ENCODE measurements at regions not wholly inside any gene's neighbourhood (a gene's known extent, or its start where the extent isn't known, plus 50 kb on each side); places are given as distances from the start of the nearest gene placed in this dataset.

- TF ChIP-seq MYC (IDR thresholded peaks at IDR 0.05; ENCODE audit: low read depth, low read length), result no peak
- POLR2A ChIA-PET, result no interaction called here
- H3K27ac ChIP-seq (ENCODE audit: insufficient read depth, low read depth, low read length), result no peak overlapping the region
- no peaks in the 10 kb centered on the region for H3K36me3 ChIP-seq (ENCODE audit: control insufficient read depth in 2 of 2, extremely low read depth in 1 of 2, insufficient read depth in 2 of 2, low read length in 2 of 2)
- no peaks in the 10 kb centered on the region for H4K20me1 ChIP-seq (replicated peaks; ENCODE audit: control insufficient read depth, extremely low read depth, insufficient read depth, low read length)
- no peaks in the 10 kb centered on the region for H3K27me3 ChIP-seq (ENCODE audit: control insufficient read depth in 2 of 2, insufficient read depth in 2 of 2, low read length in 2 of 2)
- dilution Hi-C loops (cut with MboI; ENCODE audit: extremely low pct_ligation_motif_present, low sequenced_read_pairs) (no loop called here), intact Hi-C loops (cut with micrococcal nuclease) (no loop called here)
- no peaks in the 10 kb centered on the region for H3K4me1 ChIP-seq (ENCODE audit: control insufficient read depth, extremely low read depth, insufficient read depth, low read length)
- no TSS peak for BruUV-seq (replicated peaks)
- no peak overlapping the region for H3K4me2 ChIP-seq (ENCODE audit: insufficient read depth, low read length)
- no peak overlapping the region for H2AFZ ChIP-seq (ENCODE audit: low read depth, low read length)
- H3K9me3 ChIP-seq (replicated peaks; ENCODE audit: control insufficient read depth, insufficient read depth, low read length), result no peaks in the 10 kb centered on the region
- CTCF ChIA-PET, result no interaction called here
- no peak overlapping the region for H3K4me3 ChIP-seq (replicated peaks in 1 of 3; ENCODE audit: insufficient read depth in 1 of 3, low read depth in 1 of 3, low read length in 3 of 3)
- no peak for FAIRE-seq
- H3K9me1 ChIP-seq (replicated peaks; ENCODE audit: control insufficient read depth, extremely low read depth, insufficient read depth, low read length), result no peaks in the 10 kb centered on the region
- no peak overlapping the region for H3K9ac ChIP-seq (replicated peaks; ENCODE audit: extremely low read depth, insufficient read depth, low read length)
- DNase-seq (ENCODE audit: low read depth, low spot score), result no peak
- no peaks in the 10 kb centered on the region for H3K79me2 ChIP-seq (ENCODE audit: control insufficient read depth, insufficient read depth, low read length)
These were observed 335.6 kb upstream of the PBX1 start for GRCh38 chr1:164223378-164223777.

GRCh38 chr1:164225011-164225410 lies 334.0 kb upstream of the PBX1 start:
- no peaks in the 10 kb centered on the region for H3K9me3 ChIP-seq (replicated peaks; ENCODE audit: control insufficient read depth, insufficient read depth, low read length)
- ChIA-PET CTCF (no interaction called here), POLR2A (no interaction called here)
- H3K27me3 ChIP-seq (ENCODE audit: control insufficient read depth in 2 of 2, insufficient read depth in 2 of 2, low read length in 2 of 2), result no peaks in the 10 kb centered on the region
- H3K4me3 ChIP-seq (replicated peaks in 1 of 3; ENCODE audit: insufficient read depth in 1 of 3, low read depth in 1 of 3, low read length in 3 of 3), result no peak overlapping the region
- H3K9me1 ChIP-seq (replicated peaks; ENCODE audit: control insufficient read depth, extremely low read depth, insufficient read depth, low read length), result no peaks in the 10 kb centered on the region
- H3K4me1 ChIP-seq (ENCODE audit: control insufficient read depth, extremely low read depth, insufficient read depth, low read length), result no peaks in the 10 kb centered on the region
- BruUV-seq (replicated peaks), result no TSS peak
- intact Hi-C loops (cut with micrococcal nuclease) (no loop called here), dilution Hi-C loops (cut with MboI; ENCODE audit: extremely low pct_ligation_motif_present, low sequenced_read_pairs) (no loop called here)
- H4K20me1 ChIP-seq (replicated peaks; ENCODE audit: control insufficient read depth, extremely low read depth, insufficient read depth, low read length), result no peaks in the 10 kb centered on the region
- no peaks in the 10 kb centered on the region for H3K79me2 ChIP-seq (ENCODE audit: control insufficient read depth, insufficient read depth, low read length)
- H3K36me3 ChIP-seq (ENCODE audit: control insufficient read depth in 2 of 2, extremely low read depth in 1 of 2, insufficient read depth in 2 of 2, low read length in 2 of 2), result no peaks in the 10 kb centered on the region
- no peak overlapping the region for H3K27ac ChIP-seq (ENCODE audit: insufficient read depth, low read depth, low read length)
- FAIRE-seq (no peak), DNase-seq (ENCODE audit: low read depth, low spot score) (no peak)
- H3K4me2 ChIP-seq (ENCODE audit: insufficient read depth, low read length), result no peak overlapping the region
- H2AFZ ChIP-seq (ENCODE audit: low read depth, low read length), result no peak overlapping the region
- TF ChIP-seq EZH2 (IDR thresholded peaks at IDR 0.05; ENCODE audit: borderline replicate concordance, low read depth, low read length, severe bottlenecking) (no peak), JUN (IDR thresholded peaks at IDR 0.05; ENCODE audit: borderline replicate concordance, insufficient read depth, insufficient read length, low read depth) (no peak), FOS (IDR thresholded peaks at IDR 0.05; ENCODE audit: borderline replicate concordance, insufficient read depth, low read length) (no peak), POLR2AphosphoS5 (IDR thresholded peaks at IDR 0.05; ENCODE audit: insufficient read depth, low read depth, low read length) (no peak), POLR2A (IDR thresholded peaks at IDR 0.05; ENCODE audit: low read depth, low read length) (no peak), MYC (IDR thresholded peaks at IDR 0.05; ENCODE audit: low read depth, low read length) (no peak), MAX (IDR thresholded peaks at IDR 0.05; ENCODE audit: insufficient read depth, insufficient read length) (no peak), GATA2 (IDR thresholded peaks at IDR 0.05; ENCODE audit: insufficient read depth, insufficient read length, low read depth, low read length) (no peak), CTCF (IDR thresholded peaks at IDR 0.05; ENCODE audit: extremely low read depth in 1 of 2, insufficient read depth in 1 of 2, low read depth in 1 of 2, low read length in 2 of 2) (no peak)
- H3K9ac ChIP-seq (replicated peaks; ENCODE audit: extremely low read depth, insufficient read depth, low read length), result no peak overlapping the region
